IPS DF 6.9 (cell line): ENCODE measurements at regions not wholly inside any gene's neighbourhood (a gene's known extent, or its start where the extent isn't known, plus 50 kb on each side); places are given as distances from the start of the nearest gene placed in this dataset.

Experiments
- DNase-seq: peaks from one replicate; pipeline ENCODE4 v3.0.0-alpha.2; 2013; ENCODE audit warnings: low read depth, low spot score
- H3K27ac ChIP-seq: one replicate; pipeline ENCODE4 v1.5.1; 2013; ENCODE audit warnings: low read length, control low read depth
- H3K27me3 ChIP-seq: 2 replicates; pipeline ENCODE4 v1.6.1; 2013; ENCODE audit warnings: mild to moderate bottlenecking, low read length; ENCODE audit not compliant: control insufficient read depth, insufficient read depth
- H3K36me3 ChIP-seq: 2 replicates; pipeline ENCODE4 v1.6.1; 2013; ENCODE audit warnings: low read length; ENCODE audit not compliant: control insufficient read depth, insufficient read depth
- H3K4me1 ChIP-seq: 2 replicates; pipeline ENCODE4 v1.6.1; 2013; ENCODE audit warnings: low read length; ENCODE audit not compliant: control insufficient read depth, insufficient read depth
- H3K4me3 ChIP-seq: 2 replicates; pipeline ENCODE4 v1.5.1; 2013; ENCODE audit warnings: mild to moderate bottlenecking, low read length
- H3K9me3 ChIP-seq: 2 replicates; pipeline ENCODE4 v1.6.1; 2013; ENCODE audit warnings: low read length, inconsistent platforms; ENCODE audit not compliant: control insufficient read depth, insufficient read depth
- WGBS: extraction: QIAGEN DNeasy Blood & Tissue Kit; methylation state at CpG from one replicate; pipeline ENCODE4 v1.1.7; 2013; ENCODE audit warnings: mixed read lengths, missing lambda C conversion rate; ENCODE audit not compliant: insufficient read length, insufficient coverage; 5-methylcytosine and 5-hydroxymethylcytosine counted together

DNA sequence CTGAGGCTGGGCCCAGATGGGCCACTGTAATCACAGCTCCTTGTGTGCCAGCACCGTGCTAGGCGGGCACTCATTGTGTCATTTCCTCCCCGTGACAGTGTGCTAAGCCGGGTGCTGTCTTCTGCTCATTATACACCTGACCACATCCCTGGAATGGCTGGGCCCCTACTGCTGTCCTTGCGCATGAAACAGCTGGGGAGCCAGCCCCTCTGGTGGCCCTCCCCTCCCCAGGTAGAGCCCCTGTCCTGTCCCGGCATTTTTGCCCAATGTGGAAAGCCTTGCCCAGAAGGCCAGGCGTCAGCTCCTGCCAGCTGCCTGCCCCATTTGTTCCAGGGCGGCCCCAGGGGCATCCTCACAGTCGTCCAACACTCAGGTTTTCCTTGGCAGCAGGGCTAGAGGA is 107.4 kb upstream of the CASZ1 start:
- no peak overlapping the region for H3K27ac ChIP-seq
- no CpG with 5 or more reads among the region's 9 CpGs for WGBS

DNA sequence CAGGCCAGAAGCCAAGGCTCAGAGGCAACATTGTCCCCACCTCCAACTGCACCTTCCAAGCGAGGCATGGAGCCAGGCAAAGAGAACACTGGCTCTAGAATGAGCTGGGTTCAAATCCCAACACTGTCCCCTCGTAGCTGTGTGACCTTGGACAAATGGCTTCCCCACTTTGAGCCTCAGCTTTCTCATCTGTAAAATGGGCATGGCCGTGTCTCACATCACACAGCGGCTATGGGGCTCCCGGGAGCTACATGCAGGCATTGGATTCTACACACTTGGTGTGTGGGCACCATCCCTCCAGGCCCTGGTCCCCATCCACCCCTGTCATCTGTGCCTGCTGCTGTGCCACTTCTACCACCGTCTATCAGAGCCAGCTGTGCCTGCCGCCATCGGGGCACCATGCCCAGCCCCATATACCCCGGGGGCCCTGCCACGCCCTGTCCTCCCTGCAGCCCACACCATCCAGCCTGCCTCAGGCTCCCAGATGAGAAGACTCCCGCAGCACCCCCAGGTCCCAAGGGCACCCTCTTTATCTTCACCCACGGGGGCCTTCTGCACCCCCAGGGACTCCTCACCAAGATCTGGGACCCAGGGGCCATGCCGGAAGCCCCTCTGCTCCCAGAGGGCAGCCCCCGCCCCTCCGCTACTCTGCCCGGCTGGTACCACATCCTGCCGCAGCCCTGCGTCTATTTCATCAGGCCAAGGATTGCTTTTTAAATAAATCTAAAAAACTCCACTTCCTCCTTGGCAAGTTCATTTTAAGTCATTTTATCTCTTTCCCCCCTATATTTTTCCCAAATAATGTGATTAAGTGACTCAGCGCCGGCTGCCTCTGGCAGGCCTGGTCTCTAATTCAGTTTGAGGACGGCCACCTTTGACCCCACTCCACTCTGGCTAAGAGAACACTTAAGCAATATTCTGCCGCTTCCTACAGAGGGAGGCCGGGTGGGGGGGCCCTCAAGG is 107.8 kb upstream of the TARDBP start:
- Histone ChIP-seq H3K9me3 (no peaks in the 10 kb centered on the region), H3K27me3 (no peaks in the 10 kb centered on the region), H3K36me3 (no peaks in the 10 kb centered on the region), H3K4me1 (peaks cover 14% of the 10 kb centered on the region), H3K4me3 (no peak overlapping the region), H3K27ac (no peak overlapping the region)
- no CpG with 5 or more reads among the region's 23 CpGs for WGBS
- DNase-seq = no peak

More for the DNA sequence above, 107.4 kb upstream of the CASZ1 start:
- DNase-seq = no peak
- peaks cover 14% of the 10 kb centered on the region for H3K4me1 ChIP-seq
- no peaks in the 10 kb centered on the region for H3K27me3 ChIP-seq
- H3K4me3 ChIP-seq = no peak overlapping the region
- H3K36me3 ChIP-seq = no peaks in the 10 kb centered on the region
- H3K9me3 ChIP-seq = no peaks in the 10 kb centered on the region

DNA sequence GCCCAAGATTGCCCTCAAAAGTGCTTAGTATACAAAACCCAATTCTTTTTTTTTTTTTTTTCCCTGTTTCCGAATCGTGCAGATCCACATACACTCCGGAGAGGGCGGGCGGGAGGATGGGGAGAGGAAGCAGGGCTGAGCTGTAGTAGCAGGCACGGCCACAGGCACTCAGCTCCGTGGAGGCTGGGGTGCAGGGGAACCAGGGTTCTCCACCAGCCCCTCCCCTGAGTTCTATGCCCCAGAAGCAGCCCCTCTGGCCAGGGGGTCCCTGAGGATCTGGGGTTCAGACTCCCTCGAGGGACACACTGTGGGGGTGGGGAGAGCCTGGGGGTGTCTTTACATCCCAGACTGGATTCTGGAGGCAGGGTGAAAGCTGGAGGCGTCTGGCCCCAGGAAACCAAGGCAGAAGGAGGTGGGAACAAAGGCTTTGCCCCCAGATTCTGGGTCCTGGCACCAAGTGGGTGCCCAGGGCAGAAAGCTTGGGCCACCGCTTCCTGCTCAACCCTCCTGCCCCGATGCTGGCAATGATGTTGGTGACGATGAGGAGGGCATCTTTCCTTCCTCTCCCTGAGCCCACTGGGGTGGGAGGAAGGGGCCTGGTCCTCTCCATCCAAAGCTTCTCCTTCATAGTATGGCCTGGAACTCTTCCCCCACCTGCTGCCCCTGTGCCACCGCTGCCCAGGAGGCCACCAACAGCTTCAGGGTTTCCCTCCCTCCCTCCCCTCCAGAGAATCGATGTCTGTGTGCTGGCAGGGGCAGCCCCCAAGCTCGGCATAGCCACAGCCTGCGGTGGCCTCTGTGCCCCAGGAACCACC is 106.4 kb upstream of the TARDBP start:
- peaks cover 12% of the 10 kb centered on the region for H3K4me1 ChIP-seq
- no peak overlapping the region for H3K4me3 ChIP-seq
- DNase-seq = no peak
- H3K36me3 ChIP-seq = no peaks in the 10 kb centered on the region
- no peaks in the 10 kb centered on the region for H3K9me3 ChIP-seq
- no peak overlapping the region for H3K27ac ChIP-seq
- no CpG with 5 or more reads among the region's 16 CpGs for WGBS
- no peaks in the 10 kb centered on the region for H3K27me3 ChIP-seq

DNA sequence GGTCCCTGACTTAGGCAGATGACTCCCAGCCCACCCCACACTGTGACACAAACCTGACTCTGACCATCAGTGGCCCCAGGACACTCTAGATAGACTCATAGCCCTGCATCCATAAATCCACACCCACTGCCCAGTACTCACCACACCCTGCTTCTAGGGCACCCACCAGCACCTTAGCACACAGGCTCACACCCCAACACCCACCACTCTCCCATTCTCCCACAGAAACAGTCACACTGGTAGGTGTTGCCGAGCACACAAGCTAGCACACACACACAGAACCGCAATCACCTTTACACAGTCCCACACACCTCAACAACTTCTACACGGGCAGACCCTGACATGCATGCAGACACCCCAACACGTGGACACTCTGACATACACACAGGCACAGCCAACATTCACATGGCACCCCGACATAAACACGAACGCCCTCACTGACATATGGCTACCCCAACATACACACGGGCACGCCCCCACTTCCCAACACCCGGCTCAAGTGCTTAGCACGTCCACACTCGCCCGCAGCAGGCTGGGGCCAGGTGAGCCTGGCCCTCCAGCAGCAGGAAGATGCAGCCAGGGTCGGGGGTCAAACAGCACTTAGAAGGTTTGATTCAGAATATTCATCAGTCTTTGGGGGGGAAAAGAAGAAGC is 105.5 kb upstream of the TARDBP start:
- WGBS = no CpG with 5 or more reads among the region's 14 CpGs
- Histone ChIP-seq H3K9me3 (no peaks in the 10 kb centered on the region), H3K4me3 (no peak overlapping the region), H3K36me3 (no peaks in the 10 kb centered on the region), H3K27me3 (no peaks in the 10 kb centered on the region), H3K4me1 (peaks cover 6% of the 10 kb centered on the region; the same call in 1 of the 2 replicates), H3K27ac (no peak overlapping the region)
- DNase-seq = no peak

DNA sequence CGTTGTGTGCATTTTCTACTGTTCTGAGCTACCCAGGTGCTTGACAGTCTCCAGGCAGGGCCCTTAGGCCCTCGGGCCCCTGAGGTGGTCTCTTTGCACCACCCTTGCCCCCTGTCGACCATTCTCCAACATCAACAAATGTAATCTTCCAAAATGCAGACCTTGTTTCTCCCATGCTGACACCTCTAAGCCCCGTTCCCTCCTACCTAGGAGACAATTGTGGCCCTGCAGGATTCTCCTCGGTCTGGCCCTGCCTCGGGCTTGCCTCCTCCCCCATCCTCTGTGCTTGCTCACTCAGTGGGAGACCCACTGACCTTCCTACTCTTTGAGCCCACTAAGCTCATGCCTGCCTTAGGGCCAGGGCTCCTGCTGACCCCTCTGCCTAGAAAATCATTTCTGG is 104.2 kb upstream of the TARDBP start:
- Histone ChIP-seq H3K4me1 (peaks cover 6% of the 10 kb centered on the region; the same call in 1 of the 2 replicates), H3K27me3 (no peaks in the 10 kb centered on the region), H3K27ac (no peak overlapping the region), H3K4me3 (no peak overlapping the region), H3K36me3 (no peaks in the 10 kb centered on the region), H3K9me3 (no peaks in the 10 kb centered on the region)
- WGBS = no CpG with 5 or more reads among the region's 6 CpGs
- DNase-seq = no peak

DNA sequence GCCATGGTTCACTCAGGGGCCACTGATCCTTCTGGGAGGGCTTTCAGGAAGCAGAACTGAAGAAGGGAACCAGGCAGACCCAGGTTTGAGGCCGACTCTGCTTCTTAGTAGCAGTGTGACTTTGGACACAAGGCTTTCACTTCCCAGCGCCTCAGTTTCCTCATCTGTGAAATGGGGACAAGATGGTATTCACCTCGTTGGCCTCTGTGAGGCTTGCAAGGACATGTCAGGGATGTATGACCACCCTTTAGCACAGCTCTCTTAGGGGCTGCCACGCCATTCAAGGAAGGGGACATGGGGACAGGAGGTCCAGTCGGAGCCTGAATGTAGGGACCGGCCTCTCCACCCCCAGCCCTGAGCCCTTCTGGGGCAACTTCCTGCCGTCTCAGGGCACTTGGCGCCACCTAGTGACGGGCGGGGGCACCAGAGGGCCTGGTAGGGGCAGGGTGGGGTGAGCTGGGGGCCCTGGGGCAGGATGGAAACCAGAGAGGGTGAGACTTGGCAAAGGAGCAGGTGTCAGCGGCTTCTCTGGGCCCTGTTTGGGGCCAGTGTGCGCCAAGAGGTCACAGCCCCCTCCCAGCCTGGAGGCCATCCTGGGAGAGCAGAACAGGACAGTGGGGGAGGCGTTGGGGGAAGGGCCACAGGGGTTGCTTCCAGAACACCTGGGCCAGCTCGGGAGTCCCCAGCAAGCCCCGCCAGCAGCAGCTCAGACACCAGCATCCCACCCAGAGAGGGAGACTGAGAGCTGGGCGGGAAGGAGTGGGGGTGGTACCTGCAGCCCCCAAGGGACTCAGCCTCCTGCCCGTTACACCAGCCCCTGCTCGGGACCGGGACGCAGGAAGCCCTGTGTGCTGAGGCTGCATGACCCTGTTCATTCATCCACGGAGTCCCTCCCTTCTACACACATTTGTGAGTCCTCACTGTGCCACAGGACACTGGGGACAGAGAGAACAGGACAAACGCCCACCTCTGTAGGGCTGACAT is 102.5 kb upstream of the TARDBP start:
- Histone ChIP-seq H3K27me3 (no peaks in the 10 kb centered on the region), H3K36me3 (no peaks in the 10 kb centered on the region), H3K4me3 (no peak overlapping the region), H3K4me1 (peaks cover 6% of the 10 kb centered on the region; the same call in 1 of the 2 replicates), H3K27ac (no peak overlapping the region), H3K9me3 (no peaks in the 10 kb centered on the region)
- peak; percentile 35 for DNase-seq
- no CpG with 5 or more reads among the region's 22 CpGs for WGBS

GRCh38 chr1:10910681-10911489 is 101.6 kb upstream of the TARDBP start:
- DNase-seq = no peak
- no CpG with 5 or more reads among the region's 13 CpGs for WGBS
- H3K27ac ChIP-seq = no peak overlapping the region
- H3K9me3 ChIP-seq = no peaks in the 10 kb centered on the region
- no peaks in the 10 kb centered on the region for H3K27me3 ChIP-seq
- H3K36me3 ChIP-seq = no peaks in the 10 kb centered on the region
- peaks cover 6% of the 10 kb centered on the region; the same call in 1 of the 2 replicates for H3K4me1 ChIP-seq
- no peak overlapping the region for H3K4me3 ChIP-seq

GRCh38 chr1:10911490-10912166 is 100.8 kb upstream of the TARDBP start:
- no peak for DNase-seq
- Histone ChIP-seq H3K36me3 (no peaks in the 10 kb centered on the region), H3K27ac (no peak overlapping the region), H3K27me3 (no peaks in the 10 kb centered on the region), H3K4me1 (peaks cover 8% of the 10 kb centered on the region; the same call in 1 of the 2 replicates), H3K9me3 (no peaks in the 10 kb centered on the region), H3K4me3 (no peak overlapping the region)
- no CpG with 5 or more reads among the region's 11 CpGs for WGBS
